ENCODE measurements at regions not wholly inside any gene's neighbourhood (a gene's known extent, or its start where the extent isn't known, plus 50 kb on each side); places are given as distances from the start of the nearest gene placed in this dataset.

- no peak for DNase-seq
Measured at GRCh38 chr12:46461459-46461858, 88.9 kb upstream of the SLC38A2 start.

GRCh38 chr12:46460682-46461210, 88.2 kb upstream of the SLC38A2 start:
- DNase-seq: no peak

DNA sequence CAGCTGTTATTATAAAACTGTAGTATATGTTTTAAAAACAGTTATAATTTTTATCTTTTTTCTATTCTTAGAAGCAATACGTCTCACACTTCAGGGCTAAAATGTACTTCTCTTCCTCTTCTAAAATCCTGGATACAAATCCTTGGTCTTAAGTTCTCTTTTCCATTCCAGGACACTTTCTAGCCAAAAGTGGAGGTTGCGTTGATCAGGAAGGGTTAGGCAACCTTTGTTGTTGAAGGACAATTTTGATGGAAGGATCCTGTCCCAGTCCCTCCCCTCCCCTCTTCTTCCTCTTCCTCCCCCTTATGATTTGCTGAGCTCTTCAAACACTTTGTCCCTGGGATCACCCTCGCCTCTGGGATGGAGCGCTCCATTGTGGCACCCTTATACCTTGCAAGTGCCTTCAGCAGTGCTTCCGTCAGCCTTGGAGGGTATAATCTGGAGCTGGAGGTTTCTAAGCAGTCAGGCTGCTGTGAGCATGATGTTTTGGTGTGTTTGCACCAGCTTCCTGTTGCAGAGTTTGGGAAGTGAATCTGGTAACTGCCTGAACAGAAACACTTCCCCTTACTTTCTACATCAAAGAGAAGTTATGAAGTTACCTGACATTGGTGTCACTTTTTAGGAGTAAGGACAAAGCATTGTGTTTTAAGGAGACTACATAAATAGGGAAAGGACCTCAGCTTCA, 87.4 kb upstream of the SLC38A2 start:
- DNase-seq: no peak

DNA sequence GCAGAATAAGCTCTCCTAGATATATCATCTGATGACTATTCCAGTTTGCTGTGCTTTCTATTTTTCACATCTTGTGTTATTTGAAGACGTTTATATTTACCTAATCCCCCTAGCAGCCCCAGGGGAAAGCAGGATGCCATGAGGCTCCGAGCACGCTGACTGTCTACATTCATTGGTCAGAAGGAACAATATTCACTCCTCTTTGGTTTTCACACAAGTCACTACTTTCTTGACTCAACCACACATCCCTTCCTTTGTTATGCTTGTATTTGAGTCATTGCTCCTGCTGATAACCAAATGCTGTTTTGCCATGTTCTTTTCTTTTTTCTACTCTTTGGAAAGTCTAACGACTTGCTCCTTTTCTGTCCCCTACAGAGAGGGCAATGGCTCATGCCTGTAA, 86.5 kb upstream of the SLC38A2 start:
- DNase-seq: no peak

- no peak for DNase-seq
Measured at GRCh38 chr12:46458500-46459102, 86.0 kb upstream of the SLC38A2 start.

GRCh38 chr12:46457958-46458357, 85.4 kb upstream of the SLC38A2 start:
- DNase-seq: no peak

DNA sequence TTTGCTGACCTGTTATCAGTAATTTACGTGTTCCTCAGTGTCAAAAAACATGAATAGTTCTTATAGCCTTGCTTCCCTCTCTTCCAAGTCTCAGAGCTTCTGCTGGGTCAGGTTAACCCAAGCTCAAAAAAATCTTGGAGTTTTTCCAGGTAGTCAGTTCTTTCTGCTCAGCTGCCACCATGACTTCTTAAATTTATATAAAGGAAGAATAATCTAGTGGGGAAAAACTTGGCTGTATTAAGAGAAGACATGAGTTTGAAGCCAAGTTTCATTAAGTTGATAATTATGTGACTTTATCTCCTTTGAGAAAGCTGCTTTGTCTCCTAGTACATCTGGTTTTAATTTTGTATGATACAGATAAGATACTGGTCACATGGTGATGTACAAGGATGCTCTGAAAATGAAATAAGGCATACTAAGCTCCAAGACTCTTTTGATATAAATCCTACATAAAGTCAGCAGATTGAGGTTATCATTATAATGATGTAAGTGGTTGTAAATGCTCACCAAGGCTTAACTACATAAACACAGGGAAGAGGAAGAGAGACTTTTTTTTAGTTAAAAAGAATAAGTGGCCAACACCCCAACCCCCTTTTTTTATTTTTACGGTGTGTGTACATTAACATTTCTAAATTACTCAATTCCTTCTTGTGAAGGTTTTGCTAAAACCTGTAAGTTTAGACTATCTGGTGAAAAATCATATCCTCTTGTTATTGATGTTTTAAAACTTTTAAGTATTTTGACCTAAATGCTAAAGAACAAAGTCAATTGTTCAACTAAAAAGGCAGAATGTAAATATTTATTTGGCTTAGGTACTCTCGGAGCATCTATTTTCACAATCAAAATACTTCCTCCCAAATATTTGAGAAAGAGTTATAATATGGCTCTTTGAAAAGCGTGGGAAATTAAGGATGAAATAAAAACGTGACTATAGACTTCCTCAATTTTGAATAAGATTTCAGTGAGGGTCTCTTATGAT, 84.1 kb upstream of the SLC38A2 start:
- DNase-seq: no peak

DNA sequence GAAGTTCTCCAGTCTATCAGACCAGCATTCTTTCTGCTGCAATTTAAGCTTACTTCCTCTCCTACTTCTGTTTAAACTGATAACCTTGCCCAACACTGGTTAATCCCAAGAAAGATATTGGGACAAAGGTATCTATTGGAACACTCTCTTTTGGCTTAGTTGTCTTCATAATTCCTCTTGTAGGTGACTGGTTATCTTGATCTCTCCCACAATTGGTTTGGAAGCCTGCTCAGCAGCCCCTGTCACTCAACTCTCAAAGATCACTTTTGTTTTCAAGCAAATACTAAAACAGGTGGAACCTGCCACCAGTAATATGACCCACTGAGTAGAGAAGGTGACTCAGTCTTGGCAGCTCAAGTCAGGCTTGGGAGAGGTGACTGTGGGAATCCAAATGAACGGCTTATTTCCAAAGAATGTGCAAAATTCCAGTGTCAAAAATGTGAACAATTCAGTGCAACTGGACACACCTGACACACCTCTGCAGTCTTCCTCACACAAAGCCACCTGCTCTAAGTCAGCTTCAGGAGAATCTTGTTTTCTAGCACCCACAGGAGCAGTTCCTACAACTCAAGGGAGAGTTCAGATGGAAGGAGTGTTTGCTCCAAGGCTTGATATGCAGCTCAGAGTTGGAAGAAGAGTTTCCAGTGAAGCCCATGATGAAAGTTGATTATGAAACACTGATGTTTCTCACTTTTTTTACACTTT, 83.2 kb upstream of the SLC38A2 start:
- DNase-seq: no peak

- no peak for DNase-seq
Measured at GRCh38 chr12:46454981-46455380, 82.4 kb upstream of the SLC38A2 start.

- DNase-seq: no peak
Measured at GRCh38 chr12:46453428-46453827, 80.9 kb upstream of the SLC38A2 start.

- no peak for DNase-seq
Measured at GRCh38 chr12:46452776-46453175, 80.2 kb upstream of the SLC38A2 start.

- no peak for DNase-seq
Measured at GRCh38 chr12:46452061-46452615, 79.6 kb upstream of the SLC38A2 start.

GRCh38 chr12:46451276-46452021, 78.9 kb upstream of the SLC38A2 start:
- no peak for DNase-seq

- no peak for DNase-seq
Measured at GRCh38 chr12:46450279-46450748, 77.7 kb upstream of the SLC38A2 start.

- no peak for DNase-seq
Measured at GRCh38 chr12:46449856-46450255, 77.3 kb upstream of the SLC38A2 start.

GRCh38 chr12:46449316-46449715, 76.7 kb upstream of the SLC38A2 start:
- no peak for DNase-seq

DNA sequence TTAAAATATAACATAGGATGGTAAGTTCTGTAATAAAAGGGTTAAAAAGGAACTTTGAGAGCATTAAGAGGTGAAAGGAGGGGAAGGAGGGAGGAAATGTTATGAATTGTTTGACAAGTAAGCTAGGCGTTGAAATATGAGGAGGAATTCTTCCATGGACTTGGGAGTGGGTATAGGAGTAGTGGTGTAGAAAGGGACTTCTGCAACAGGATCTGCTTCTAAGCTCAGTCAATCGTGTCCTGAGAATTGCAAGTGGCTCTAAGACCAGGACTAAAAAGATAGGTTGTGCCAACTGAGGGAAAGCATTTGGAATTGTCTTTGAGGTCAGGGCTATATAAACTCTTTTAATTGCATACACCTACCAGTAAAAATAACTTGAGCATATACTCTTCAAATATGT, 74.1 kb upstream of the SLC38A2 start:
- no peak for DNase-seq

DNA sequence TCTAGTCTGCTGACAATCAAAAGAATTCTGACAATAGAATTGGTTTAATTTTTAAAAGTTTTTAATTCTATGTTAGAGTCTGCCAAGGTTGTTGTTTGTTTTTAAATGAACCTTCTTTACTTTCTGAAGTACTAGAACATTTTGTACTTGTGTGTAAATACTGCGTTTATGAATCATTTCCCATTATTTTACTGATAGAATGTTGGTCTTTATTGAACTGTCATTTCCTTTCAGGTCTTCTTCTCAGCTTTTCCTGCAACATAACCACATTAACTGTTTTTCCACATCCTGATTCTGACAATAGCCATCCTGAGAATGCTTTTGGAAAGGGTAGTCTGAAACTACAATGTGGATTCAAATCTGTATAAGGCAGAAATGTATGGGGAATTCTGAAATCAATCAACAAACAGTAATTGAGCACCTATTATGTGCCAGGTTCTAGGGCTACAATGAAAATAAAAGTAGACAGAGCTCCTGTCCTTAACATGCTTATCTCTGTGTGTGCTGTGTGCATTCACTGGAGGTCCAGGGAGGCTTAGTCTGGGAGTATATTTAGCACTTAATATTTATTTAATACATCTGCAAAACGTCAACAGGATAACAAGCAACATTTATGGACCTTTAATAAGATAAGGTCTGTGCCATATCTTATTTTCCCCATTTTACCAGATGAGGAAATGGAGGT, 73.1 kb upstream of the SLC38A2 start:
- no peak for DNase-seq

- no peak for DNase-seq
Measured at GRCh38 chr12:46445093-46445492, 72.5 kb upstream of the SLC38A2 start.

DNA sequence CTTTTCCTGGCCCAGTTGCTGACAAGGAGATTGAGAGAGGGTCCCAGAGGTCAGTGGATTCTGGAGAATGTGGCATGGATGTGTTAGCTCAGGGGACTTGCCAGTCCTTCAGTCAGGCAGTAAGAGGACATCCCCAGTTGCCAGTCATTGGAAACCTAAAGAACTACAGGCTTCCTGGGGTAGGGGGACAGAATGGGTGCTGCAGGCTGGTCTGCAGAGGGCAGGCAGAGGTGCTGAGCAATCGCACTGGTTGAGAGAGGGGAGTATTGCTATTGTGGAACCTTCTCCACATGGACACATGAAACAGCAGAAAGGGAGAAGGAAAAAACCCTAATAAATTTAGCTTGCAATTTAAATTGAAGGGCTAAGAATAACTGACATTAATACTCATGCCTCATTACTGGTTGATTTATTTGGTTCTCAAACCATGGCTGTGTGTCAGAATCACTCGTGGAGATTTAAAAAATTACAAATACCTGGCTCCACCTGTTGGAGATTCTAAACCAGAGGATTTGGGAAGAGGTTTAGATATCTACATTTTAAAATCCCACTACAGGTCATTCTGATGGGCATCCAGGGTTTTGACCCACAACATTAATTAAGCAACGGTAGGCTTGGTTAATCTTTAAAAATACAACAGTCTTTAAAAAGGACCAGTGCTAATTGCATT, 71.2 kb upstream of the SLC38A2 start:
- no peak for DNase-seq

All from activated CD4-positive, CD25-positive, alpha-beta regulatory T cell (primary cell).